Pancreas (tissue), 10 donors: ENCODE measurements at regions not wholly inside any gene's neighbourhood (a gene's known extent, or its start where the extent isn't known, plus 50 kb on each side); places are given as distances from the start of the nearest gene placed in this dataset.

Experiments
- ATAC-seq, 4 donors: fragments of 200-7000 bp; cut with Tn5 transposase; one replicate each; pipeline versions ENCODE4 v1.8.0 to v1.9.1; 2020; ENCODE audit warnings: mild to moderate bottlenecking in 4 of 4, moderate library complexity in 4 of 4
- DNase-seq, 6 donors: peaks; one replicate each; pipeline ENCODE4 v3.0.0-alpha.2; 2020
- FAIRE-seq: peaks from 2 replicates; lab custom pipeline; 2012; peaks lifted over from hg19 to GRCh38; lab: Jason Lieb, UNC
- H3K27ac ChIP-seq, 4 donors: fragments of 200-600 bp; sonication (generic); 1 replicate in 3 of 4; 2 replicates in 1 of 4; pipeline versions ENCODE4 v1.5.0 to v1.8.0; 2020
- H3K27me3 ChIP-seq, 4 donors: fragments of 200-600 bp; one replicate each; pipeline ENCODE4 v1.8.0; 2021
- H3K36me3 ChIP-seq, 3 donors: fragments of 200-600 bp; sonication (generic) in 1 of 3; one replicate each; pipeline versions ENCODE4 v1.5.0 to v1.8.0; 2020 to 2021
- H3K4me1 ChIP-seq, 3 donors: fragments of 200-600 bp; one replicate each; pipeline ENCODE4 v1.8.0; 2021
- H3K4me3 ChIP-seq, 4 donors: fragments of 200-600 bp; sonication (generic) in 2 of 4; one replicate each; pipeline versions ENCODE4 v1.5.0 to v1.8.0; 2020 to 2021
- H3K9me3 ChIP-seq, 4 donors: fragments of 200-600 bp; one replicate each; pipeline ENCODE4 v1.8.0; 2021
- CTCF ChIP-seq, 4 donors: fragments of 200-600 bp; sonication (generic) in 3 of 4; IDR thresholded peaks; one replicate each; pipeline versions ENCODE4 v1.5.0 to v1.8.0; 2021; ENCODE audit warnings: antibody characterized with exemption in 4 of 4
- WGBS, 2 donors: extraction: QIAGEN DNeasy Blood & Tissue Kit; methylation state at CpG; one replicate each; pipeline ENCODE4 v1.1.7; 2013; 5-methylcytosine and 5-hydroxymethylcytosine counted together
- intact Hi-C, 3 donors: fragments of 100-400 bp; cut with DNase I; formaldehyde crosslinking; loops; one replicate each; pipeline versions ENCODE4 v1.11.1 to v1.14.2; 2022
- donor health status: healthy with polysubstance abuse.
- donor health status: DM: no; HTN: no; CAD: no; lungs with moderate emphysema.
- donor health status: DM: no; HTN: no; CAD: no.
- donor health status: control.
- donor health status: control.
- donor health status: Bipolar disorder and iron deficiency.
- donor health status: DM: yes; HTN: yes; CAD: no.
- donor health status: DM: no; HTN: no; CAD: no.
- donor health status: DM: no; HTN: no; CAD: no.
- donor health status: DM: yes; HTN: yes; CAD: no.

DNA sequence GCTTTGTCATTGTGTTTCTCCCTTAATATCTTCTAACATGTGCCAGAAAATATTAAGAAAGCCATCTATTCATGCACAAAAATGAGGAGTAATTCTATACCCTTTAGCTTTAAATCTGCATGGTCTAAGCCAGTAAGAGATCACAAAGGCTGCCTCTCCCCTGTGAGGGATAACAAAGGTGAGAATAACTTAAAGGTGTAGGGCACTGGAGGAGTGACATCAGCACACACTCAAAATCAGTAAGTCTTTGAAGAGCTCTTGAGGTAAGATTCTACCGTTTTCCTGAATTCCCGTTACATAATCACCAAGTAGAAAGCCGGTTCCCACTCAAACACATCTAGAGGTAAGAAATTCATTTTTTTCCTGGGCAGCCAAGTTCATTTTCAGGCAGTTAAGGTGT, 123.9 kb upstream of the SULT1C3 start:
- FAIRE-seq (no peak), DNase-seq (no peak), ATAC-seq (no peak)
- Histone ChIP-seq H3K27ac (no peak overlapping the region), H3K36me3 (no peaks in the 10 kb centered on the region), H3K4me3 (no peak overlapping the region), H3K27me3 (no peaks in the 10 kb centered on the region), H3K4me1 (no peaks in the 10 kb centered on the region), H3K9me3 (no peaks in the 10 kb centered on the region)
- intact Hi-C loops: no loop called here
- no peak for TF ChIP-seq CTCF (IDR thresholded peaks at IDR 0.05)
- 79 to 84% methylated on average over 3 of the region's 3 CpGs for WGBS, 2 donors

GRCh38 chr2:108118996-108119395, 120.8 kb upstream of the SULT1C3 start:
- Histone ChIP-seq H3K27ac (no peak overlapping the region), H3K4me1 (no peaks in the 10 kb centered on the region), H3K27me3 (no peaks in the 10 kb centered on the region), H3K9me3 (no peaks in the 10 kb centered on the region), H3K36me3 (no peaks in the 10 kb centered on the region), H3K4me3 (no peak overlapping the region)
- FAIRE-seq (no peak), DNase-seq (no peak), ATAC-seq (no peak)
- intact Hi-C loops: no loop called here
- WGBS, 2 donors: 33 to 40% methylated on average over 2 of the region's 2 CpGs
- no peak for TF ChIP-seq CTCF (IDR thresholded peaks at IDR 0.05)

GRCh38 chr2:108119492-108119891, 120.3 kb upstream of the SULT1C3 start:
- WGBS, 2 donors: 46 to 60% methylated on average over 3 of the region's 3 CpGs
- FAIRE-seq: no peak

DNA sequence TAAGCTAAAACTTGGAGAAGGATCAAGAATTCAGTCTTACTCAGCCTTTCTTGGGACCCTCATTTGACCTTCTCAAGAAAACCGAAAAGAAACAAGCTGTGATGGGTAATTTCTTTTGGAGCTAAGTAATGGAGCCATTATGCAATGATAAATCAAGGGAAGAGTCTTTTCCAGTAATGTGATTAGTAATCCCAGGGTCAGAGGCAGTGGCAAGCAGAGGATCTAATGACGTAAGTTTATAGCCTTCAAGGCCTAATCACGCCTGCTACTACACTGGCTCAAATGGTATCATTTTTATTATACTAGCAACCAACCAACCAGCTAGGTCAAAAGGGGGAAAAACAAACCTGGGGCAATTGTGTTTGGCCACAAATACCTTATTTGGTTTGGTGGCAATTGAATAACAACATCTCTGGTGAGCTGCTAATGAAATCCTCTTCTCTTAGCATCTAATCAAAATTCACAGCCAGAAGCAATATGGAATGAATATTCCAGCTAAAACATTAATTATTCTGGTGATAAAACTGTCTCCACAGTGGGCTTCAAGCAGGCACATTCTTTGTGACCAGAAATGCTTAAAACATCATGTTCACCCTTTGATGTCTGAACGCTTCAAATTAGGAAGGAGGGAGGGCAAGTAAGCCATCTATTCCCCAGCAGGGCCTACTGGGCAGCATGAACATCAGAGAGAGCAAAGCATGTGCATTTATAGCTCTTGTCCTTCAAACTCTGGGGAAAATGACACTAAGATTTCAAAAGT, 114.9 kb upstream of the SULT1C3 start:
- Histone ChIP-seq H3K4me3 (no peak overlapping the region), H3K4me1 (no peaks in the 10 kb centered on the region), H3K27me3 (no peaks in the 10 kb centered on the region), H3K36me3 (no peaks in the 10 kb centered on the region), H3K27ac (no peak overlapping the region), H3K9me3 (no peaks in the 10 kb centered on the region)
- no peak for ATAC-seq
- no peak for DNase-seq
- intact Hi-C loops: no loop called here
- FAIRE-seq: no peak
- 58 to 72% methylated on average over 4 of the region's 4 CpGs for WGBS, 2 donors
- TF ChIP-seq CTCF (IDR thresholded peaks at IDR 0.05): no peak

More at GRCh38 chr2:108119492-108119891, 120.3 kb upstream of the SULT1C3 start:
- H3K36me3 ChIP-seq: no peaks in the 10 kb centered on the region
- H3K27me3 ChIP-seq: no peaks in the 10 kb centered on the region
- intact Hi-C loops: no loop called here
- DNase-seq (no peak), ATAC-seq (no peak)
- H3K27ac ChIP-seq: no peak overlapping the region
- no peak for TF ChIP-seq CTCF (IDR thresholded peaks at IDR 0.05)
- no peaks in the 10 kb centered on the region for H3K9me3 ChIP-seq
- H3K4me1 ChIP-seq: no peaks in the 10 kb centered on the region
- H3K4me3 ChIP-seq: no peak overlapping the region

- intact Hi-C loops: no loop called here
Observed at GRCh38 chr2:108125581-108125980, 114.2 kb upstream of the SULT1C3 start.

More at GRCh38 chr2:108125581-108125980, 114.2 kb upstream of the SULT1C3 start:
- FAIRE-seq (no peak), DNase-seq (no peak), ATAC-seq (no peak)
- H3K4me1 ChIP-seq: no peaks in the 10 kb centered on the region
- no peaks in the 10 kb centered on the region for H3K36me3 ChIP-seq
- H3K27ac ChIP-seq: no peak overlapping the region
- H3K9me3 ChIP-seq: no peaks in the 10 kb centered on the region
- H3K4me3 ChIP-seq: no peak overlapping the region
- H3K27me3 ChIP-seq: no peaks in the 10 kb centered on the region
- TF ChIP-seq CTCF (IDR thresholded peaks at IDR 0.05): no peak
- 63 to 75% methylated on average over 1 of the region's 1 CpG for WGBS, 2 donors
